HG03135 (cell line): ENCODE measurements at regions not wholly inside any gene's neighbourhood (a gene's known extent, or its start where the extent isn't known, plus 50 kb on each side); places are given as distances from the start of the nearest gene placed in this dataset.
"Not testable (repeated sequence)": the region's sequence is repeated elsewhere in the genome, so short reads cannot be mapped to it uniquely, and the experiment has no call there.

Source experiments
- ATAC-seq: cut with Tn5 transposase; IDR thresholded peaks from one replicate; pipeline ENCODE4 v1.9.1; 2021; ENCODE audit warnings: mild to moderate bottlenecking, moderate library complexity; ENCODE audit not compliant: unreplicated experiment

- ATAC-seq = no peak
These were observed 433.9 kb downstream of the RPS24 start for GRCh38 chr10:78467496-78468106.

GRCh38 chr10:78468731-78469130 lies 435.1 kb downstream of the RPS24 start:
- not testable (repeated sequence) for ATAC-seq

GRCh38 chr10:78470267-78471103 lies 436.8 kb downstream of the RPS24 start:
- no peak for ATAC-seq

- no peak for ATAC-seq
These were observed 437.7 kb downstream of the RPS24 start for GRCh38 chr10:78471326-78471722.

GRCh38 chr10:78471723-78472550 lies 438.3 kb downstream of the RPS24 start:
- ATAC-seq = no peak

- no peak for ATAC-seq
These were observed 438.9 kb downstream of the RPS24 start for GRCh38 chr10:78472551-78472890.

- ATAC-seq = no peak
These were observed 439.3 kb downstream of the RPS24 start for GRCh38 chr10:78473006-78473405.

GRCh38 chr10:78474743-78475142 lies 441.1 kb downstream of the RPS24 start:
- ATAC-seq = no peak

- ATAC-seq = no peak
These were observed 441.8 kb downstream of the RPS24 start for GRCh38 chr10:78475437-78475836.

- no peak for ATAC-seq
These were observed 442.5 kb downstream of the RPS24 start for GRCh38 chr10:78476156-78476555.

GRCh38 chr10:78476844-78477243 lies 443.2 kb downstream of the RPS24 start:
- ATAC-seq = no peak

- ATAC-seq = no peak
These were observed 445.3 kb downstream of the RPS24 start for GRCh38 chr10:78478919-78479318.

- no peak for ATAC-seq
These were observed 445.8 kb downstream of the RPS24 start for GRCh38 chr10:78479467-78479866.

- ATAC-seq = no peak
These were observed 448.2 kb downstream of the RPS24 start for GRCh38 chr10:78481842-78482241.

GRCh38 chr10:78483641-78484040 lies 450.0 kb downstream of the RPS24 start:
- ATAC-seq = no peak

GRCh38 chr10:78489034-78489433 lies 455.4 kb downstream of the RPS24 start:
- ATAC-seq = no peak

- no peak for ATAC-seq
These were observed 458.1 kb downstream of the RPS24 start for GRCh38 chr10:78491812-78492211.

GRCh38 chr10:78492424-78492823 lies 458.8 kb downstream of the RPS24 start:
- ATAC-seq = no peak

GRCh38 chr10:78494179-78494578 lies 460.5 kb downstream of the RPS24 start:
- no peak for ATAC-seq

GRCh38 chr10:78502210-78502936 lies 468.7 kb downstream of the RPS24 start:
- no peak for ATAC-seq

- no peak for ATAC-seq
These were observed 470.5 kb downstream of the RPS24 start for GRCh38 chr10:78504181-78504580.
